ENCODE measurements at regions not wholly inside any gene's neighbourhood (a gene's known extent, or its start where the extent isn't known, plus 50 kb on each side); places are given as distances from the start of the nearest gene placed in this dataset.

GRCh38 chrX:39869846-39870601 is 227.7 kb downstream of the BCOR start:
- H3K4me3 ChIP-seq = no peak overlapping the region
- no peaks in the 10 kb centered on the region for H3K36me3 ChIP-seq
- no peaks in the 10 kb centered on the region for H3K27me3 ChIP-seq
- peak; percentile 66 for DNase-seq
- no peaks in the 10 kb centered on the region for H3K9me3 ChIP-seq

GRCh38 chrX:39871648-39872047 is 226.1 kb downstream of the BCOR start:
- no peak for DNase-seq
- H3K27me3 ChIP-seq = no peaks in the 10 kb centered on the region
- no peaks in the 10 kb centered on the region for H3K36me3 ChIP-seq
- H3K9me3 ChIP-seq = no peaks in the 10 kb centered on the region
- no peak overlapping the region for H3K4me3 ChIP-seq

- no peaks in the 10 kb centered on the region for H3K36me3 ChIP-seq
- H3K4me3 ChIP-seq = no peak overlapping the region
- H3K27me3 ChIP-seq = no peaks in the 10 kb centered on the region
- no peak for DNase-seq
- no peaks in the 10 kb centered on the region for H3K9me3 ChIP-seq
Observed at GRCh38 chrX:39873117-39873516, 224.6 kb downstream of the BCOR start.

GRCh38 chrX:39874202-39874816 is 223.4 kb downstream of the BCOR start:
- Histone ChIP-seq H3K27me3 (no peaks in the 10 kb centered on the region), H3K4me3 (no peak overlapping the region), H3K36me3 (no peaks in the 10 kb centered on the region), H3K9me3 (no peaks in the 10 kb centered on the region)
- DNase-seq = peak; percentile 13

- Histone ChIP-seq H3K27me3 (no peaks in the 10 kb centered on the region), H3K36me3 (no peaks in the 10 kb centered on the region), H3K4me3 (no peak overlapping the region), H3K9me3 (no peaks in the 10 kb centered on the region)
- no peak for DNase-seq
Observed at GRCh38 chrX:39875834-39876628, 221.7 kb downstream of the BCOR start.

GRCh38 chrX:39877905-39878304 is 219.9 kb downstream of the BCOR start:
- Histone ChIP-seq H3K27me3 (no peaks in the 10 kb centered on the region), H3K9me3 (no peaks in the 10 kb centered on the region), H3K36me3 (no peaks in the 10 kb centered on the region), H3K4me3 (no peak overlapping the region)
- DNase-seq = no peak

- no peak for DNase-seq
- H3K36me3 ChIP-seq = no peaks in the 10 kb centered on the region
- no peak overlapping the region for H3K4me3 ChIP-seq
- no peaks in the 10 kb centered on the region for H3K9me3 ChIP-seq
- H3K27me3 ChIP-seq = no peaks in the 10 kb centered on the region
Observed at GRCh38 chrX:39883666-39884065, 214.1 kb downstream of the BCOR start.

- no peaks in the 10 kb centered on the region for H3K36me3 ChIP-seq
- no peak overlapping the region for H3K4me3 ChIP-seq
- H3K27me3 ChIP-seq = no peaks in the 10 kb centered on the region
- DNase-seq = no peak
- no peaks in the 10 kb centered on the region for H3K9me3 ChIP-seq
Observed at GRCh38 chrX:39886282-39886681, 211.5 kb downstream of the BCOR start.

GRCh38 chrX:39888730-39889129 is 209.0 kb downstream of the BCOR start:
- Histone ChIP-seq H3K9me3 (no peaks in the 10 kb centered on the region), H3K36me3 (no peaks in the 10 kb centered on the region), H3K27me3 (no peaks in the 10 kb centered on the region), H3K4me3 (no peak overlapping the region)
- no peak for DNase-seq

GRCh38 chrX:39889704-39890103 is 208.1 kb downstream of the BCOR start:
- Histone ChIP-seq H3K9me3 (no peaks in the 10 kb centered on the region), H3K27me3 (no peaks in the 10 kb centered on the region), H3K4me3 (no peak overlapping the region), H3K36me3 (no peaks in the 10 kb centered on the region)
- DNase-seq = no peak

- no peaks in the 10 kb centered on the region for H3K9me3 ChIP-seq
- no peaks in the 10 kb centered on the region for H3K27me3 ChIP-seq
- no peaks in the 10 kb centered on the region for H3K36me3 ChIP-seq
- DNase-seq = no peak
- H3K4me3 ChIP-seq = no peak overlapping the region
Observed at GRCh38 chrX:39890807-39891206, 207.0 kb downstream of the BCOR start.

- Histone ChIP-seq H3K27me3 (no peaks in the 10 kb centered on the region), H3K4me3 (no peak overlapping the region)
- no peak for DNase-seq
Observed at GRCh38 chrX:39891781-39892180, 206.0 kb downstream of the BCOR start.

GRCh38 chrX:39893417-39894338 is 204.1 kb downstream of the BCOR start:
- H3K9me3 ChIP-seq = no peaks in the 10 kb centered on the region
- H3K36me3 ChIP-seq = no peaks in the 10 kb centered on the region
- H3K4me3 ChIP-seq = no peak overlapping the region
- no peak for DNase-seq
- no peaks in the 10 kb centered on the region for H3K27me3 ChIP-seq

More at GRCh38 chrX:39891781-39892180, 206.0 kb downstream of the BCOR start:
- H3K36me3 ChIP-seq = no peaks in the 10 kb centered on the region
- H3K9me3 ChIP-seq = no peaks in the 10 kb centered on the region

- DNase-seq = no peak
- Histone ChIP-seq H3K4me3 (no peak overlapping the region), H3K36me3 (no peaks in the 10 kb centered on the region), H3K9me3 (no peaks in the 10 kb centered on the region), H3K27me3 (no peaks in the 10 kb centered on the region)
Observed at GRCh38 chrX:39894683-39895082, 203.1 kb downstream of the BCOR start.

GRCh38 chrX:39895218-39896110 is 202.3 kb downstream of the BCOR start:
- peak; percentile 45 for DNase-seq
- no peaks in the 10 kb centered on the region for H3K36me3 ChIP-seq
- H3K4me3 ChIP-seq = no peak overlapping the region
- no peaks in the 10 kb centered on the region for H3K27me3 ChIP-seq
- no peaks in the 10 kb centered on the region for H3K9me3 ChIP-seq
